HG03103 (cell line): ENCODE measurements at regions not wholly inside any gene's neighbourhood (a gene's known extent, or its start where the extent isn't known, plus 50 kb on each side); places are given as distances from the start of the nearest gene placed in this dataset.

Experiments used
- ATAC-seq: cut with Tn5 transposase; IDR thresholded peaks from one replicate; pipeline ENCODE4 v1.9.1; 2021; ENCODE audit warnings: low read depth; ENCODE audit not compliant: unreplicated experiment

DNA sequence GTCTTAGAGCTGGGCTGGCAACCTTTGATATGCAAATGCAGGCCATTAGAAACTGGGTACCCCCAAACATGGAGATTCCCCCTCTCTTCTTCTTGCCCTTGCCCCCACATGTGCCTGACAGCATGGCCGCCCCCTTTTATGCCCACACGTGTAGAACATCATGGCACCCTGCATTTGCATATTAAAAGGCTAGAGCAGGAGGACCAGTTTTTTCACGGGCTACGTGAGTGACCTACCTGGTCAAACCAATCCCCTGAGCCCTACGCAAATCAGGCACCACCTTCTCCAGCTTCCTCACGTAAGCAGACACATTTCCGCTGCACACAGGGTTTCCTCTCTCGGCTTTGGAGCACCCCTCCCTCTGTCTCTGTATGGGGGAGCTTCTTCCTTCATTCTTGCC is 110.9 kb upstream of the COPS8 start:
- no peak for ATAC-seq

DNA sequence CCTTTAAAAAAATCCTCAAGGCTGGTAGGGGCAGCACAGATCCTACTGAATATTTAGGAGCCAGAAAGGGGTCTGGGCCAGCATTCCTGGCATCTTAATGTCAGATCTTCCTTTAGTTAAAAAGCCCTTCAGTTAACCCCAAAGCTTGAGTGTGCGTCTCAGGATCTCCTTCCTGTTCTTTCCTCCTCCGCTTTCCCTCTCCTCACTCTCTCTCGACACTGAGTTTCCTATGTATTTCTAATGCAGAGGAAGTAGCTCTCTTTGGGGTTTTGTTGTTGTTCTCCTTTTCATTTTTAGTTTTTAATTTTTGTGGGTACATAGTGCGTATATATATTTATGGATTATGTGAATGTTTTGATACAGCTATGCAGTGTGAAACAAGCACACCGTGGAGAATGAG is 109.9 kb upstream of the COPS8 start:
- no peak for ATAC-seq

DNA sequence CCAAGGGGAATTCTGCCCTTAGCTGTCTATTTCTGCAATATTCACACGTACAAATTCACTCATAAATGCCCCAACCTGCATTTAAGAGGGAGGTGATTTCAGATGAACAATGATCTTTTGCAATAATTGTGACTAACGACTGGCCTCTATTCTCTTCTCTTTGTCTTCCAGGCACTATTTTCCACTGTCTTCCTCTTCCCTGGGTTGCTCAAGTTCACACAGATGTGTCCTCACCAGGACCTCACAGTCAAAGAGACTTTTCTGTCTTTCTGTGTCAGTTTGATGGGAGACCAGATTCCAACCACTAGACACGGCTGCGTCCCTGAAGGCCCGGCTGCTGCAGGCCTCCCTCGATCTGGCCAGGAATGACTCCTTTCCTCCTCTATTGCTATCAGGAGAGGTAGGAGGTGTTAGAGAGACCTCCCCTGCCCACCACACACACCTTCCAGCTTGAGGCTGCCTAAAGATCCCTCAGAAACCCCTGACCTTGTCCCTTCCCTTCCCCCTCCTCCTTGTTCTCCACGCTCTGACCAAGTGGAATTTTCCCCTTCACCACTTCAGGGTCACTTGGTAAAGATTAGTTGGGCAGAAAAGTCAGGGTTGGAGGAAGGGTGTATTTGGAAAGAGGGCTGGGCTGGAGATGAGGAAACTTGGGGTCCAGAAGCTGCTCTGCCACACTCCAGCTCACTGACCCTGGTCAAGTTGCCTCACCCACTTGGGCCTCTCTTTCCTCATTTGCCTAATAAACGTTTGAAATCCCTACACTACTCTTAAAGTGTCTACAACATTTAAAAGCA is 109.2 kb upstream of the COPS8 start:
- no peak for ATAC-seq

DNA sequence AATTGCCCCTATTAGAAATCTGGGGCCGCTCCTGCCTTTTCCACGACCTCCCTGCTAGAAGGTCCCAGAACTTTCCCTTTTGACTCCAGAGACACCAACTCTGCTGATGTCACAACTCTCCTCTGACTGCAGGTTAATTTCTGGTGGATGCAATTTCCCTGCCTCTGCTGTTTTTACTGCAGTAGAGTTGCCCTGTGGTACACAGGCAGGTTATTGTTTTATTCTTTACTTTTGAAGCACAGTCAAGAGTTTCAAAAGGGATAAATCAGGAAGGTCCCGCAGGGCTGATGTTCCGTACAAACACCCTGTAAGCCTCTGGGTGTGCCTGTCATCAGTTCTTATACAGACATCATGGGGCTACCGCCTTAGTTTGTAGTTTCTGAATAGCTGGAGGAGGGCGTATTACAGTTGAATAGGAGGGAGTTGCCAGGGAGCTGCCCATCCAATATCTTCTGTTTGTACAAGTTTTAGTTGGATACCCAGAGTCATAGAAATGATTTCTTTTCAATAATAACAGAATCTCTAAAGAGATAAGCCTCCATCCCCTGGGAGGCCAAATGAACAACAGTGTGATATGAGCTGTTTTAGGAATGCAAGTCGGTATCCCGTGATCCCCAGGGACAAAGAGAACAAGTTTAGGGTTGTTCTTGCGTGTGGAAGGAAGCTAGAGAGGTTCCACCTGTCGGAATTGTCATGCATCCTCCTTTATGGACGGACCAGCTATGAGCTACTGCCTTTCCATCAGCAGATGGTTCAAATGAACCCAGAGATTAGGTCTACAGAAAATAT is 108.4 kb upstream of the COPS8 start:
- ATAC-seq: no peak

DNA sequence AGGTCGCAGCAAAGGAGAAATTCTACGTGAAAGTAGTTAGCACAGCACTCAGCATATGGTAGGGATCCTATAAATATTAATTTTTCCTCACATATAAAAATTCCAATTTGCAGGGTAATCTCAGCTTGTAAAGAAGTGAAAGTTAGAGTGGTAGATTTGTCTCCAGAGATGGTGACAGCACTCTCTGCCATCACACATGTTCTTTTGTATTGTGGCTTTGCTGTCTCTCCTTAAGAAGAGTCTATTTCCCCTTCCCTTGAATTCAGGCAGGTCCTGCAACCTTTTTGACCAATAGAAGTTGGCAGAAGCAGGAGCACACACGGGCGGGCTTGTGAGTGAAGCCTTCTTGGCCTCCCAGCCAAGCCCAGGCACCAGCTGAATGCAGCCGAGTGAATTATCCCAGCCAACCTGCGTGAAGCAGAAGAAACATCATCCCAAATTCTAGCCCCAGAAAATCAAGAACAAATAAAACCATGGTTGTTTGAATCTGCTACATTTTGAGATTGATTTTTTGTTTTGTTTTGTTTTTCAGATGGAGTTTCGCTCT is 107.8 kb upstream of the COPS8 start:
- ATAC-seq: no peak

DNA sequence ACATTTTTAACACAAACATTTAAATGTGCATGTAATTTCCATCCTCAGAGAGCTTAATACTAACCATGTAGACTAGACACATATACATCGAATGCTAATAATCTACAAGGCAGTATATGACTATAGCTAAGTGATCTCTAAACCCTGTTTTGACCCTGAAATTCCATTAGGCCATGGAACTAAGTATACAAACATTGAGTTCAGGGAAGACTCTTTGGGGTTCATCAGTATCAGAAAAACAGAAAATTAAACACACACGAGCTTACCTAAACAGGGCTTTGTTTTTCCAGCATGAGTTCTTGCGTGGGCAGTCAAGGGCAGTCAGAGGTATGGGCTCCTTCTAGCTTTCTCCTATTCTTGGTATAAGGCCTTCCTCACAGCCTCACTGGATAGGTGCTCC is 106.0 kb upstream of the COPS8 start:
- no peak for ATAC-seq

DNA sequence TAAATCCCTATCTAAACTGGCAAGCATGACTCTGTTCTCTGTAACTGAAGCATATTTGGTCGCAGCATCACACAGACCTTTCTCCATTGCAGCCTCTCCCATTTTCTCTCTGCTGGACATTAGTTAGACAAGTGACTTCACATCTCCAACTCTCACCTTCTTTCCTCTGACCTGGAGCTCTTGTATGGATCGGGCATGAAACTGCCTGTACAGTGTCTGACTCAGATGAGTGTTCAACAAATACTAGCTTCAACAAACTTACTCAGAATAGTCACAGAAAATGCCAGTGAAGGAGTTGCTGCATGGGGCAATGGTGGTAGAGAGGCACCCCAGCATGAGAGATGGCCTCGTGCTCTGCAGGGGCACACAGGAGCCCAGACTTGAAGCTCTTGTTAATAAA is 104.7 kb upstream of the COPS8 start:
- no peak for ATAC-seq

DNA sequence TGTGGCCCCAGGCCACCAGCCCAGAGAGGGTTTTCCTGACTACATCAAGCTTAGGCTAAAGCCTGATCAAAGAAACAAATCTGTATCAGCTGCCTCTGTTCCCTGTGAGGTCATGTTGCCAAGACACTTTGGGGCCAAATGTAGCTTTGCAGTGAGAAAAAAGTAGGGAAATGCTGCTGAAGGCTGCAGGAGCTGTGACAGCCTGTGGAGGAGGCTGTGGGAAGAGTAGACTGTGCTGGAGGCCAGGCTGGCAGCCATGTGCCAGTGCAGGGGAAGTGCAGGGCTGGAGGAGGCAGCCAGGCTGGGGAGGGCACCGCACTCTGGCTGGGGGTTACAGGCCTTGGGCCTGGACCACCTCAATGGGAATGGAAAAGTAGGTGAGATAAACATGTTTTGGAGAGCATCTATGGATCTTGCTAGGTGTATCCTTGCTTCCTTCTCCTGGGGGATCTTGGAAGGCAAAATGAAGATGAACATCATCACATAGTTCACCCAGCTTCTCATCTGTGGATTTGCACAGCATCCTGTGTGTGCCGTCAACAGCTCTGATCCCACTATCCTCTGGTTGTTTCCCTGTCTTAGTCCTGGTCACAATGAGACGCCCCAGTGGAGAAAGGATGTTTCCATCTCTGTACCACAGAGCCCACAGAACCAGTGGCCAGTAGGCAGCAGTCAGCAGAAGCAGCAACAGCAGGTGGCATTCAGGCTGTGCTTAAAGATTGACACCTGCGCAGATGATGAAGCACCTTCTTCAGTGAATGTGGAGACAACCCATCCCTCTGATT is 103.8 kb upstream of the COPS8 start:
- no peak for ATAC-seq

DNA sequence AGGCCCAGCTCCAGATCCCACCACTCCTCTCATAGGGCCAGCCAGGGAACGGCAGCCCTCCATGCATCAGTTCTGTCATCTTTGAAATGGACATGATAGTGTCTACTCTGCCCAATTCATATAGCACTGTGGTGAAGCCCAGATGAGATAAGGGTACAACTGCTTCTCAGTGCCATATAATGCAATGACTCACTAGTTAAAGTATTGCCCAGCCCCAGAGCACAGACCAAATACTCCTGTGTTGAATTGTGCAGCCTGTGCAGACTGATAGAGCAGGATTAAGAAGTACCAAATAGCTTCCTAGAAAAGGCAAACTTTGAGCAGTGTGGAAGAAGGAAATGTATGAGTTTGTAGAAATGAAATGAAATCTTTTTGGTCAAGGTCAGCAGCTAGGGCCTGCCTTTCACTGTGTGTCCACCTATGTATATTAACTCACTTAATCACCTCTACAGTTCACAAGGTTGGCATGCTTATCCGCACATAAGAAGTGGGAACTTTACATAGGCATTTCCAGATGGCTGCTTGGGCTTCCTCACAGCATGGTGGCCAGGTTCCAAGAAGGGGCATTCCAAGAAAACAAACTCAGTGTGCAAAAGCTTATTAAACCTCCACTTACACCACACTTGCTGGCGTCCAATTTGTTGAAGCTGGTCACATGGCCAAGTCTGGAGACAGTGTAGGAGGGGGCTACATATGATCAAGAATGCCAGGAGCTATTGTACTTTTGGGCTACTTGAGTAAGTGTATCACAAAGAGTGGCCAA is 102.8 kb upstream of the COPS8 start:
- ATAC-seq: no peak

DNA sequence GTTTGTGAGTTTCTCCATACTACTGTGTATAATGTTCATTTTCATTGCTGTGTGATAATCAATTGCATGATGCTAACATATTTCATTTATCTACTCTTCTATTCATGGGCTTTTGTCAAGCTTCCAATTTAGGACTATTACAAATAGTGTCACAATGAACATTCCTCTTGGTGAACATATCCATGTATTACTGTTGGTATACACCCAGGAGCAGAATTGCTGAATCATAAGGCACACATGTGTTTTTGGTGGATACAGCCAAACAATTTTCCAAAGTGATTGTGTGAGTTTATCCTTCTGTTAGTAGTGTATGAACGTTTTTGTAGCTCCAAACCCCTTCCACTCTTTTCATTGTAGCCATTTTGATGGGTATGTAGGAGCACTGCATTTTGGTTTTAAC is 101.6 kb upstream of the COPS8 start:
- ATAC-seq: no peak

DNA sequence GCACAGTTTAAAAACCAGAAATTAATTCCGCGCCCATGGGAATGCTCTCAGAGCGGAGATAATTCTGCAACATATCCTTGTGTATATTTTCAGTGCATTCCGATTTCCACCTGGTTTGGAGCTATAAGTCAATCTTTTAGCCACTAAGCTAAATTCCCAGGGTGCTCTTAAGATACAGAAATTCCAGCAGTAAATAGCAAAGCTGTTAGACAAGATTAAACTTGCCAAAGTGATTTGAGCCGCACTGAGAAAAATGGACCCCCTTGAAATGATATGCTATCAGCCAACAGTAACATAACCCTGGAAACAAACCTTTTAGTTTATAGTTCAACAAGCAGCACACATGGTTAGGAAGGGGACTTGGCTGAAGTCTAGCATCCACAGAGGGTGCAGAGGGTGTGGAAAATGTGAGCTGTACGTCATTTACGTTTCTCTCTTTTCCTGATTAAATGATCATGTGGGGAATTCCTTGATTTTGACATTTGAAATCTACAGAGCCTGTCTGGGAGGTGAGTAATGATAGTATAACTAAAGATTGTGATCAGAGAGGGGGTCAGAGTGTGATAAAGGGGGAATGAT is 99.8 kb upstream of the COPS8 start:
- no peak for ATAC-seq

DNA sequence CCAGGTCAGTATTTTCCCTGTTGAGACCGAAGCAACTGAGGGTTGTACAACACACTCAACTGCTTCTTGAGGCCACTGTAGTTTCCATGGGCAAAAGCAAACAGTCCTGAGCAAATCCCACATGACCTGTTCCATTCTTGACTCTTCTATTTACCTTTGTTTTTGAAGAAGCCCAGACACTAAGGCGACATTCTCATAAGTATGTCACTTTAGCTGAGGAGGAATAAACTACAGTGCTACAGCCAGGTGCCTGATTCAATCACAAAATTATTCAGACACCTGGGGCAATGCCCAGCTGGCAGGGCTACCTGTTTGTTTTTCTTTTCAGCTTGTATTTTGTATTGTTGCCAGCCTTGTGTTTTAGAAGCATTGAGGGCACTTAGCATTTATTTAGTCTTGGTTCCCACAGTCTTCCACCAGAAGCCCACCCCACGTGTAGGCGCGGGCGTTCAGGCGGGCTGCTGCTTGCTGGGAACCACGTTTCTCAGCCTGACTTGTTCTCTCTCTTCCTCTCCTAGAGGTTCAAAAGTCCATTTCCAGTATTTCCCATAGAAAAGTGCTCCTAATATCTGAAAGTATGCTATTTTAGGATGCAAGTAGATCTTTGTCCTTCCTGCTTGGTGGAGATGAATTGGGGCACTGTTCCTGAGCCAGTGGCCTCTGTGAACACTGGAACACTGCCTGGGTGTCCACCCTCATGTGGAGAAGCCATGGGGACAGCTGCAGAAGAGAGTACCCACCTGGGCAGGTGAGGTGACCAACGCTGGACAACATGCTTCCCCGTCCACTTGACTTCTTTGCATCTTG is 99.0 kb upstream of the COPS8 start:
- no peak for ATAC-seq

DNA sequence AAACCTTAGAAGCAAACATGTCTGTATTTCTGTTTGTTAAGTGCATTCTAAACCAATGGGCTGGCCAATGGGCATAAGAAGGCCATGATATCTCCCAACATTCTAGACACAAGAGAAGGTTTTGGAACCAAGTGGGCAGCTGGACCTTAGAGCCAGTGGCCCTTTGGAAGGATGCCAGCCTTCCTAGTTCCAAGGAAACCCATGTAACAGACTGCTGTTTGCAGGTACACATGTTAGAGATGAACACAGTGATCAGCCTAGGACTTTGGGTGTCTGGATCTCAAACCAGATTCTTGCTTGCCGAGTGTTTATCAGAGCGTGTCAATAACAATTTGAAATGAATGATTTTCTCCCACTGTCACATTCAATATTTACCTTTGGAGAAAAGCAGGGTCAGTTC is 97.5 kb upstream of the COPS8 start:
- ATAC-seq: no peak

DNA sequence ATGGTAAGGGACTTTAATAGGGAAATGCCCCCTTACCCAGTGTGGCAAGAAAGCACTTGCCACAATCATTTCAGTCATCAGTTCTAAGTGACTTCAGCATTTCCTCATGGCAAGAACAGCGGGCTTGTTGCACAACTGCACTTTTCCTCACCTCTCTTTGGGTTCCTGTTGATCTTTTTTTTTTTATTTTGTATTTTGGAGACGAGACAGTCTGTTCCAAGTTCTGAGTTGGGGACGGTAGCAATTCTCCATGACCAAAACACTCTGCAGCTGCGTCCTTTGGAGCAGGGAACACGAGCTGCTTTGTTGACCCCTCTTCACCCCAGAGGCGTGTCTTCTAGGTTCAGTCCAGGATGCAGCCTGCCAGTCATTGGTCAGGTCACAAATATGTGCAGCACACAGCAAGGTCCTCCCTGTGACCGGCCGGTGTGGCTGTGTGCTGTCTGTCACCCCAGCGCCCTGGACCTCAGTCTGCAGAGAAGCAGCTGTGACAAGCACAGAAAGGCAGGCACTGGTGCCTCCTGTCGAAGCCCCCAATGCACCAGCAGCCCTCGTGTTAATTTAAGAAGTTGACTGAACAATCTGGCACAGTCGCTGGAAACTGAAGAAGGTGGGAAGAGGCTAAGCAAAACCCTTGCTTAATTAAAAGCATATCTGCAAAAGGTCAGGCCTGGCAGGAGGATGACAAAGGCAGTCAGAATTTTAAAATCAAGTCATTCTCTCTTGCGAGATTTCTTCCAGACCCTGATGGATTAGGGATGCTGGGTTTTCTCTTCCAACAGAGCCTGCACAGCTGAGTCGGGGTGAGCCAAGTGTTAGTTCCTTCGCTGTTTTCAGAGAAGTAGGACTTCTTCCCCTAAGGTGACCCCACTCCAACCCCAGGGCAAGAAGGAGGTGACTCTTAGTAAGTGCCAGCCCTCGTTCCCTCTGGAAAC is 96.7 kb upstream of the COPS8 start:
- no peak for ATAC-seq

DNA sequence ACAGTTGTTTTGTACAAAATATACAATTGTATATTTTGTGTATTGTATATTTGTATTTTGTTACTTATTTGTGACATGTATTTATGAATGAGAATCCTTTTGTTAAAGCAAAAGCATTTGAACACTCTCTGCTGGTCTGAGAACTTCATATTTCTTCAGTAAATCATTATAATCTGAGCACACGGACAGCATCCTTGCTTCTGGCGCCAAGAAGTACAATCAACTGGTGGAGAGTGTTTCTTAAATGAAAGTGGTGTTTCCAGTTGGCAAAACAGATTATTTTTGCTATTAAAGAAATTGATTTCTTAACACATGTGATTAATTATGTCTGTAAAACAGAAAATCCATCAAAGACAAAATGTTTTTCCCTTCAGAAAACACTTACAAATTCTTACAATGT is 95.1 kb upstream of the COPS8 start:
- no peak for ATAC-seq

DNA sequence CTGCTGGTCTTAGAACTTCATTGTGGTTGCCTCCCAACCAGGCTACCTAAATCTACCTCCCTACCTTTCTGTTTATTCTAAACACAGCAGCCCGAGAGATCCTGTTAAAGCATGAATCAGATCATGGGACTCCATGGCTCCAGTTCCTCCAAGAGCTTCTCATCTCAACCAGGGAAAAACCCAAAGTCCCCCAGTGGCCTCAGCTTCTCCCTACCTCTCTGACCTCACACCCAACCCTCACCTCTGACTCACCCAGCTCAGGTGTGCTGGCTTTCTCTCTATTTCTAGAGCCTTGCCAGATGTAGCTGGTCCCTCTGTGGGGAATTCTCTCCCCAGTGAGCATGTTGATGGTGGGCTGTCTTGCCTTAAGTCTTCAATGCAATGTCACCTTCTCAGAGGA is 93.8 kb upstream of the COPS8 start:
- no peak for ATAC-seq

DNA sequence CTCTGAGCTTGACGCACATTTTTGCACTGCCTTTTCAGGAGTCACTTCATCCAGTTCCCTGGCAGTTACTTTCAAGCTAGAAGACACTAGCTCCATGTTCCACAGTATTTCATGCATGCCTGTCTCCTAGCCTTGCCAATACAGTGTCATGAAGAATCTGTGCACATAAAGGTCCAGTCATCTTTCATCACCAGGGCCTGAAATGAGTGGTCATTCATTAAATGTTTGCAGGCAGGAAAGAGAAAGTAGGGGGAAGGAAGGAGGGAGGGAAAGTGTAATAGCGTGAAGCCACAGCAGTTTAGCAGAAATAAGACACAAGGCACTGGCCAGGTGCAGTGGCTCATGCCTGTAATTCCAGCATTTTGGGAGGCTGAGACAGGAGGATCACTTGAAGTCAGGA is 92.4 kb upstream of the COPS8 start:
- ATAC-seq: no peak

DNA sequence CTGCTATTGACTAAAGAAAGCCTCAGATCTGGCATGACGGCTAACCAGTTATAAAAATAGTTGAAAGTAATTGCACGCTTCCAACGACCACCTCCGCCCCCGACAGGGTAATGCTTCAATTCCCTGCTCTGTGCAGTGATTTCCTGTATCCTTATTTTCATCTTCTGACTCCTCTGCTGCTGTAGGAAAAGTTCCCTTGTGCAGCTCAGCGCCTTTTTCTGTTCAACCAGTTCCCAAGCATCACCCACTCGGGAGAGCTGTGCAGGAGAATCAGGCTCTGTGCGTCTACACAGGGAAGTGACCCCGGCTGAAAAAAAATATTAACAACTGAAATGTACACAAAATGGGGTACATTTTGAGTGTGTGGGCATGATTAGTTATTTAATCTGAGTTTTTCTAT is 91.3 kb upstream of the COPS8 start:
- ATAC-seq: no peak
